GM23338 (cell line): ENCODE measurements at regions not wholly inside any gene's neighbourhood (a gene's known extent, or its start where the extent isn't known, plus 50 kb on each side); places are given as distances from the start of the nearest gene placed in this dataset.

Experiments used
- ATAC-seq: fragments of 200-7000 bp; cut with Tn5 transposase; 3 replicates; pipeline ENCODE4 v1.9.1; 2020
- DNase-seq: peaks from one replicate; pipeline ENCODE4 v3.0.0-alpha.2; 2015; ENCODE audit warnings: low spot score
- H2AFZ ChIP-seq: fragments of 200-600 bp; sonication (generic); 2 replicates; pipeline ENCODE4 v1.8.0; 2016; ENCODE audit warnings: antibody characterized with exemption, mild to moderate bottlenecking, moderate library complexity
- H3F3A ChIP-seq: fragments of 200-600 bp; sonication (generic); replicated peaks from 2 replicates; pipeline ENCODE4 v1.8.0; 2017; ENCODE audit warnings: antibody characterized with exemption, mixed run types, low read depth
- H3K27ac ChIP-seq: fragments of 200-600 bp; sonication (generic); 2 replicates; pipeline ENCODE4 v1.6.1; 2016; ENCODE audit warnings: low read depth
- H3K27me3 ChIP-seq: fragments of 200-600 bp; sonication (generic); 2 replicates; pipeline ENCODE4 v1.8.0; 2016; ENCODE audit warnings: mild to moderate bottlenecking, mixed run types, moderate library complexity; ENCODE audit not compliant: insufficient read depth
- H3K36me3 ChIP-seq: fragments of 200-600 bp; sonication (generic); 2 replicates; pipeline ENCODE4 v1.8.0; 2016; ENCODE audit warnings: mild to moderate bottlenecking; ENCODE audit not compliant: insufficient read depth
- H3K4me1 ChIP-seq: fragments of 200-600 bp; sonication (generic); 2 replicates; pipeline ENCODE4 v1.8.0; 2016; ENCODE audit warnings: mild to moderate bottlenecking, moderate library complexity; ENCODE audit not compliant: insufficient read depth
- H3K4me2 ChIP-seq: fragments of 200-600 bp; sonication (generic); 2 replicates; pipeline ENCODE4 v1.7.1; 2017; ENCODE audit warnings: mixed run types
- H3K4me3 ChIP-seq: fragments of 200-600 bp; sonication (generic); 2 replicates; pipeline ENCODE4 v1.6.1; 2016; ENCODE audit warnings: mixed run types
- H3K79me2 ChIP-seq: fragments of 200-600 bp; sonication (generic); replicated peaks from 2 replicates; pipeline ENCODE4 v1.8.0; 2017; ENCODE audit warnings: mild to moderate bottlenecking; ENCODE audit not compliant: insufficient read depth
- H3K9me2 ChIP-seq: fragments of 200-600 bp; sonication (generic); 2 replicates; pipeline ENCODE4 v1.8.0; 2017; ENCODE audit not compliant: insufficient read depth
- H4K20me1 ChIP-seq: fragments of 200-600 bp; sonication (generic); replicated peaks from 2 replicates; pipeline ENCODE4 v1.8.0; 2017; ENCODE audit warnings: mild to moderate bottlenecking; ENCODE audit not compliant: insufficient read depth
- H3K27ac Mint-ChIP-seq: 2 replicates; pipeline ENCODE4 v1.8.0; 2020; ENCODE audit warnings: inconsistent platforms, mild to moderate bottlenecking, moderate library complexity, mixed read lengths
- H3K27me3 Mint-ChIP-seq: 3 replicates; pipeline ENCODE4 v1.8.0; 2022; ENCODE audit warnings: low read depth, mild to moderate bottlenecking, moderate library complexity, mixed read lengths, inconsistent platforms; ENCODE audit not compliant: insufficient read depth, poor library complexity
- H3K36me3 Mint-ChIP-seq: 3 replicates; pipeline ENCODE4 v1.8.0; 2021; ENCODE audit warnings: low read depth, mild to moderate bottlenecking, inconsistent platforms, moderate library complexity, mixed read lengths
- H3K4me1 Mint-ChIP-seq: 3 replicates; pipeline ENCODE4 v1.8.0; 2020; ENCODE audit warnings: mild to moderate bottlenecking, inconsistent platforms, mixed read lengths
- H3K4me3 Mint-ChIP-seq: 3 replicates; pipeline ENCODE4 v1.8.0; 2021; ENCODE audit warnings: moderate library complexity, mild to moderate bottlenecking, inconsistent platforms, mixed read lengths
- H3K9me3 Mint-ChIP-seq: 3 replicates; pipeline ENCODE4 v1.8.0; 2020; ENCODE audit warnings: moderate library complexity, mild to moderate bottlenecking, inconsistent platforms, mixed read lengths
- CREB1 ChIP-seq: fragments of 250-450 bp; sonication (Bioruptor Pico); IDR thresholded peaks from 2 replicates; pipeline ENCODE4 v1.5.0; 2020; ENCODE audit warnings: low read depth, mild to moderate bottlenecking, moderate library complexity
- ETS1 ChIP-seq: IDR thresholded peaks from 2 replicates; pipeline ENCODE4 v1.6.1; 2016; ENCODE audit warnings: antibody characterized with exemption
- EZH2 ChIP-seq: fragments of 200-600 bp; sonication (generic); IDR thresholded peaks from one replicate; pipeline ENCODE4 v1.8.0; 2017; ENCODE audit warnings: antibody characterized with exemption, mild to moderate bottlenecking, low read depth; ENCODE audit not compliant: unreplicated experiment
- EZH2phosphoT487 ChIP-seq: fragments of 200-600 bp; sonication (generic); IDR thresholded peaks from one replicate; pipeline ENCODE4 v1.8.1; 2018; ENCODE audit warnings: antibody characterized with exemption; ENCODE audit not compliant: unreplicated experiment
- JUNB ChIP-seq: IDR thresholded peaks from one replicate; pipeline ENCODE4 v1.6.1; 2016; ENCODE audit warnings: antibody characterized with exemption; ENCODE audit not compliant: unreplicated experiment
- NANOG ChIP-seq: IDR thresholded peaks from 2 replicates; pipeline ENCODE4 v1.6.1; 2016; ENCODE audit warnings: antibody characterized with exemption, borderline replicate concordance
- POLR2AphosphoS5 ChIP-seq: IDR thresholded peaks from 2 replicates; pipeline ENCODE4 v1.6.1; 2016; ENCODE audit warnings: antibody characterized with exemption, low read depth
- REST ChIP-seq: IDR thresholded peaks from one replicate; pipeline ENCODE4 v1.6.1; 2018; ENCODE audit warnings: antibody characterized with exemption; ENCODE audit not compliant: unreplicated experiment
- STAT1 ChIP-seq: IDR thresholded peaks from one replicate; pipeline ENCODE4 v1.6.1; 2016; ENCODE audit warnings: antibody characterized with exemption; ENCODE audit not compliant: unreplicated experiment
- ZNF114 ChIP-seq: fragments of 250-450 bp; sonication (Bioruptor Pico); IDR thresholded peaks from 2 replicates; pipeline ENCODE4 v1.5.0; 2020; ENCODE audit warnings: mild to moderate bottlenecking, moderate library complexity
- ZNF331 ChIP-seq: fragments of 250-450 bp; sonication (Bioruptor Pico); IDR thresholded peaks from 2 replicates; pipeline ENCODE4 v1.5.0; 2020; ENCODE audit warnings: low read depth, mild to moderate bottlenecking, moderate library complexity
- ZNF462 ChIP-seq: fragments of 250-450 bp; sonication (Bioruptor Pico); IDR thresholded peaks from 2 replicates; pipeline ENCODE4 v1.5.0; 2020; ENCODE audit warnings: mild to moderate bottlenecking, moderate library complexity

GRCh38 chr17:73773702-73774101, 129.5 kb upstream of the SDK2 start:
- H3K4me2 ChIP-seq: no peak overlapping the region
- no peaks in the 10 kb centered on the region for H4K20me1 ChIP-seq
- H3F3A ChIP-seq: no peaks in the 10 kb centered on the region
- Mint-ChIP-seq H3K4me3 (no peak overlapping the region), H3K27ac (no peak overlapping the region), H3K36me3 (peaks cover 24% of the 10 kb centered on the region; the same call in 2 of the 3 replicates), H3K4me1 (no peaks in the 10 kb centered on the region; the same call in 2 of the 3 replicates), H3K9me3 (peaks cover 39% of the 10 kb centered on the region), H3K27me3 (peaks cover 6% of the 10 kb centered on the region)
- no peak overlapping the region for H3K27ac ChIP-seq
- H3K27me3 ChIP-seq: no peaks in the 10 kb centered on the region
- no peaks in the 10 kb centered on the region for H3K4me1 ChIP-seq
- no peaks in the 10 kb centered on the region for H3K36me3 ChIP-seq
- DNase-seq (no peak), ATAC-seq (no peak)
- no peak for TF ChIP-seq EZH2
- no peak for TF ChIP-seq ZNF331 (CRISPR knock-in tag)
- no peak for TF ChIP-seq ZNF462 (CRISPR knock-in tag)
- TF ChIP-seq POLR2AphosphoS5: no peak
- no peak for TF ChIP-seq NANOG
- no peak overlapping the region for H3K4me3 ChIP-seq
- H3K9me2 ChIP-seq: no peaks in the 10 kb centered on the region
- H3K79me2 ChIP-seq: no peaks in the 10 kb centered on the region
- no peak overlapping the region for H2AFZ ChIP-seq

GRCh38 chr17:73774852-73775251, 130.6 kb upstream of the SDK2 start:
- Histone ChIP-seq H2AFZ (no peak overlapping the region), H3K27ac (no peak overlapping the region), H3K9me2 (no peaks in the 10 kb centered on the region), H3K27me3 (no peaks in the 10 kb centered on the region), H3F3A (no peaks in the 10 kb centered on the region), H3K4me2 (no peak overlapping the region), H3K36me3 (no peaks in the 10 kb centered on the region), H3K4me3 (no peak overlapping the region), H4K20me1 (no peaks in the 10 kb centered on the region), H3K4me1 (no peaks in the 10 kb centered on the region), H3K79me2 (no peaks in the 10 kb centered on the region)
- H3K27me3 Mint-ChIP-seq: peaks cover 6% of the 10 kb centered on the region
- H3K9me3 Mint-ChIP-seq: peaks cover 48% of the 10 kb centered on the region
- H3K27ac Mint-ChIP-seq: no peak overlapping the region
- DNase-seq (no peak), ATAC-seq (no peak)
- no peak overlapping the region for H3K4me3 Mint-ChIP-seq
- H3K4me1 Mint-ChIP-seq: no peaks in the 10 kb centered on the region; the same call in 2 of the 3 replicates
- TF ChIP-seq STAT1 (no peak), ZNF114 (CRISPR knock-in tag) (no peak), REST (no peak), JUNB (no peak), EZH2 (no peak), NANOG (no peak), CREB1 (no peak), ETS1 (no peak), ZNF331 (CRISPR knock-in tag) (no peak), POLR2AphosphoS5 (no peak), EZH2phosphoT487 (no peak)
- H3K36me3 Mint-ChIP-seq: peaks cover 26% of the 10 kb centered on the region; the same call in 2 of the 3 replicates
